HCT116 (cell line): ENCODE measurements at regions not wholly inside any gene's neighbourhood (a gene's known extent, or its start where the extent isn't known, plus 50 kb on each side); places are given as distances from the start of the nearest gene placed in this dataset.

Experiments used
- ATAC-seq: fragments of 200-7000 bp; cut with Tn5 transposase; 2 replicates; pipeline ENCODE4 v1.9.1; 2020; ENCODE audit warnings: mild to moderate bottlenecking, moderate library complexity
- BruUV-seq: library from RNA; stranded (reverse); fragments of 400-500 nt; replicated peaks from 2 replicates; lab custom pipeline; 2021; lab: Mats Ljungman, UMichigan
- CTCF ChIA-PET: fragments of 300-600 bp; sonication (Branson Sonifier 250); formaldehyde crosslinking; loops from one replicate; lab custom pipeline; 2021; ENCODE audit warnings: antibody characterized with exemption; lab: Charles Lee
- POLR2A ChIA-PET: fragments of 300-600, 350-600 bp; sonication (Branson Sonifier 250); formaldehyde crosslinking; loops from one replicate; lab custom pipeline; 2021; ENCODE audit warnings: antibody characterized with exemption; lab: Charles Lee
- RAD21 ChIA-PET, 2 experiments: fragments of 300-600 bp; sonication (Branson Sonifier 250); formaldehyde crosslinking; loops; one replicate each; lab custom pipeline; 2023; ENCODE audit warnings: low total read pairs in 2 of 2; ENCODE audit not compliant: uncharacterized antibody in 2 of 2, unreplicated experiment in 2 of 2, low non-redundant PET in 1 of 2; lab: Charles Lee
- DNase-seq: peaks from one replicate; pipeline ENCODE4 v3.0.0-alpha.2; 2010; ENCODE audit warnings: low read depth, low spot score
- H2AFZ ChIP-seq: fragments of 200-600 bp; shearing (Covaris generic), sonication (generic); 2 replicates; pipeline ENCODE4 v1.6.1; 2017; ENCODE audit warnings: low read depth, mixed run types, mixed read lengths, antibody characterized with exemption, low read length; ENCODE audit not compliant: poor library complexity, severe bottlenecking
- H3K27ac ChIP-seq: 2 replicates; pipeline ENCODE4 v1.5.1; 2012; ENCODE audit warnings: low read depth, low read length
- H3K27me3 ChIP-seq: fragments of 200-600 bp; sonication (generic); 2 replicates; pipeline ENCODE4 v1.6.1; 2016; ENCODE audit warnings: mixed run types, low read length, mixed read lengths; ENCODE audit not compliant: insufficient read depth
- H3K36me3 ChIP-seq, 2 experiments: fragments of 200-500 bp in 1 of 2; fragments of 200-600 bp in 1 of 2; sonication (Bioruptor generic) in 1 of 2; sonication (generic) in 1 of 2; 2 replicates each; pipeline versions ENCODE4 v1.5.1 to v1.6.1; 2014 to 2016; ENCODE audit warnings: low read length in 2 of 2, inconsistent platforms in 1 of 2, mixed read lengths in 1 of 2, mixed run types in 1 of 2; ENCODE audit not compliant: insufficient read depth in 2 of 2, control insufficient read depth in 1 of 2
- H3K4me1 ChIP-seq, 2 experiments: fragments of 200-600 bp in 1 of 2; sonication (generic) in 1 of 2; 2 replicates each; pipeline versions ENCODE4 v1.5.1 to v1.6.1; 2012 to 2017; ENCODE audit warnings: low read length in 2 of 2, inconsistent platforms in 1 of 2, mild to moderate bottlenecking in 1 of 2, mixed read lengths in 1 of 2, mixed run types in 1 of 2, moderate library complexity in 1 of 2; ENCODE audit not compliant: insufficient read depth in 2 of 2, control insufficient read depth in 1 of 2
- H3K4me2 ChIP-seq: fragments of 200-600 bp; sonication (generic); 2 replicates; pipeline ENCODE4 v1.6.1; 2017; ENCODE audit warnings: mixed run types, low read length, mixed read lengths
- H3K4me3 ChIP-seq, 2 experiments: fragments of 200-600 bp in 1 of 2; sonication (generic) in 1 of 2; replicated peaks in 1 of 2; 2 replicates each; pipeline ENCODE4 v1.5.1; 2011 to 2016; ENCODE audit warnings: low read length in 2 of 2, control low read depth in 1 of 2, low read depth in 1 of 2, mild to moderate bottlenecking in 1 of 2, mixed read lengths in 1 of 2, mixed run types in 1 of 2
- H3K79me2 ChIP-seq: fragments of 200-600 bp; sonication (generic); 2 replicates; pipeline ENCODE4 v1.6.1; 2017; ENCODE audit warnings: mild to moderate bottlenecking, mixed run types, low read length, moderate library complexity, mixed read lengths; ENCODE audit not compliant: insufficient read depth
- H3K9ac ChIP-seq: fragments of 200-600 bp; sonication (generic); 2 replicates; pipeline ENCODE4 v1.6.1; 2016; ENCODE audit warnings: low read length, mixed read lengths
- H3K9me2 ChIP-seq: fragments of 200-600 bp; sonication (generic), shearing (Covaris generic); 2 replicates; pipeline ENCODE4 v1.6.1; 2017; ENCODE audit warnings: mixed run types, mild to moderate bottlenecking, moderate library complexity; ENCODE audit not compliant: insufficient read depth
- H3K9me3 ChIP-seq, 2 experiments: fragments of 200-500 bp in 1 of 2; fragments of 200-600 bp in 1 of 2; sonication (Bioruptor generic) in 1 of 2; sonication (generic) in 1 of 2; 2 replicates each; pipeline ENCODE4 v1.6.1; 2014 to 2017; ENCODE audit warnings: low read length in 2 of 2, mixed read lengths in 2 of 2, inconsistent platforms in 1 of 2, low read depth in 1 of 2, mild to moderate bottlenecking in 1 of 2, mixed run types in 1 of 2, moderate library complexity in 1 of 2; ENCODE audit not compliant: control insufficient read depth in 1 of 2, insufficient read depth in 1 of 2
- H4K20me1 ChIP-seq: fragments of 200-600 bp; sonication (generic), shearing (Covaris generic); 2 replicates; pipeline ENCODE4 v1.6.1; 2017; ENCODE audit warnings: mixed run types, mild to moderate bottlenecking, moderate library complexity; ENCODE audit not compliant: insufficient read depth
- CBX3 ChIP-seq: IDR thresholded peaks from 2 replicates; pipeline ENCODE4 v1.6.1; 2012; ENCODE audit warnings: low read depth
- EZH2 ChIP-seq: fragments of 200-600 bp; sonication (generic); IDR thresholded peaks from 2 replicates; pipeline ENCODE4 v1.6.1; 2017; ENCODE audit warnings: antibody characterized with exemption, mixed run types
- POLR2AphosphoS5 ChIP-seq: IDR thresholded peaks from 2 replicates; pipeline ENCODE4 v1.6.1; 2011; ENCODE audit warnings: mild to moderate bottlenecking, low read depth, low read length, moderate library complexity
- SIN3A ChIP-seq: IDR thresholded peaks from 2 replicates; pipeline ENCODE4 v1.6.1; 2012; ENCODE audit warnings: low read depth
- TCF7L2 ChIP-seq: IDR thresholded peaks from 2 replicates; pipeline ENCODE4 v1.7.0; 2011; ENCODE audit warnings: borderline replicate concordance, inconsistent platforms; ENCODE audit not compliant: insufficient read depth, insufficient read length; ENCODE audit errors: extremely low read depth
- ZNF274 ChIP-seq: fragments of 200-500 bp; sonication (Bioruptor generic); IDR thresholded peaks from 2 replicates; pipeline ENCODE4 v1.6.1; 2014; ENCODE audit warnings: mild to moderate bottlenecking, low read depth, low read length, inconsistent platforms
- intact Hi-C: fragments of 100-400 bp; cut with micrococcal nuclease; formaldehyde crosslinking; loops from 2 replicates; pipeline ENCODE4 v1.10.0; 2022
- TF ChIP-seq, protein P1 (sequence below), 3 experiments: fragments of 200-600 bp in 1 of 3; sonication (generic) in 1 of 3; IDR thresholded peaks in 2 of 3; conservative IDR thresholded peaks in 1 of 3; 2 replicates each; pipeline ENCODE4 v1.5.1; 2012 to 2017; ENCODE audit warnings: low read depth in 2 of 3, low read length in 2 of 3, antibody characterized with exemption in 1 of 3, borderline replicate concordance in 1 of 3, control low read depth in 1 of 3, mild to moderate bottlenecking in 1 of 3, mixed read lengths in 1 of 3, mixed run types in 1 of 3, moderate library complexity in 1 of 3; ENCODE audit not compliant: insufficient read depth in 1 of 3

DNA sequence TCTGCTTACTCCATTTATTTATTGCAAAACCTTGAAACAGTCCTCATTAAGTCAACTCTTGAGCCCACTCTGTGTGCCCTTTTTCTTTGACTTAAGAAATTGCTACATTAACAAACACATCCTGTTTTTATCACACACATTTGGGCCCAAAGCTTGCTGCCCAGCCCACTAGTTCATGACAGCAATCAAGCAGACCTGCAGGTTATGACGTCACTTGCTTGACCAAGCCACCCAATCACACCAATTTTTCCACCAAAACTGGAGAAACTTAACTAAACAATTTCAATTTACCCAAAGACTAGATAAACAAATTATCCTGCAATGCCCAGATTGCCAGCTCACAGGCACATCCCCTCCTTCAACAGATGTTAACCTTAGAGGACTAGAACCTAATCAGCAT lies 120.7 kb downstream of the ZNF429 start (continued):
- TF ChIP-seq, protein P1, sequence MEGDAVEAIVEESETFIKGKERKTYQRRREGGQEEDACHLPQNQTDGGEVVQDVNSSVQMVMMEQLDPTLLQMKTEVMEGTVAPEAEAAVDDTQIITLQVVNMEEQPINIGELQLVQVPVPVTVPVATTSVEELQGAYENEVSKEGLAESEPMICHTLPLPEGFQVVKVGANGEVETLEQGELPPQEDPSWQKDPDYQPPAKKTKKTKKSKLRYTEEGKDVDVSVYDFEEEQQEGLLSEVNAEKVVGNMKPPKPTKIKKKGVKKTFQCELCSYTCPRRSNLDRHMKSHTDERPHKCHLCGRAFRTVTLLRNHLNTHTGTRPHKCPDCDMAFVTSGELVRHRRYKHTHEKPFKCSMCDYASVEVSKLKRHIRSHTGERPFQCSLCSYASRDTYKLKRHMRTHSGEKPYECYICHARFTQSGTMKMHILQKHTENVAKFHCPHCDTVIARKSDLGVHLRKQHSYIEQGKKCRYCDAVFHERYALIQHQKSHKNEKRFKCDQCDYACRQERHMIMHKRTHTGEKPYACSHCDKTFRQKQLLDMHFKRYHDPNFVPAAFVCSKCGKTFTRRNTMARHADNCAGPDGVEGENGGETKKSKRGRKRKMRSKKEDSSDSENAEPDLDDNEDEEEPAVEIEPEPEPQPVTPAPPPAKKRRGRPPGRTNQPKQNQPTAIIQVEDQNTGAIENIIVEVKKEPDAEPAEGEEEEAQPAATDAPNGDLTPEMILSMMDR (IDR thresholded peaks at IDR 0.05 in 2 of 3, conservative IDR thresholded peaks at IDR 0.05 in 1 of 3; ENCODE audit: borderline replicate concordance in 1 of 3, insufficient read depth in 1 of 3, low read depth in 2 of 3, low read length in 2 of 3) = no peak

DNA sequence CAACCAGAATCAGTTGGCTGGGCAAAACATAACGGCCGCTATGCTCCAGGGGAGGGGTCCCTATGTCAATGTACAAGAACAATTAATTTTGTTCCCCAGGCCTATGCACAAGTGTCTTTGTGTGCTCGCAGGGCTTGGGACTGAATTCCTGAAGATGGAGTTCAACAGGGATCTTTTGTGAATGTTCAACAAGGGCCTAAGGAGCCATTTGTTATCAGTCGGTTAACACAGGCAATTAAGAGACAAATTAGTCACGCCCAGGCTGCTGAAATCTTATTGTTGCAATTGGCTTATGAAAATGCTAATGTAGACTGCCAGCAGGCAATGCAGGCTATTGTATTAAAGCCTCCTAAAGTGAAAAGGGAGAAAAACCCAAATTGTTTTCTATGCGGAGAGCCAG lies 117.5 kb downstream of the ZNF429 start:
- no peaks in the 10 kb centered on the region for H3K4me1 ChIP-seq
- H3K79me2 ChIP-seq = no peaks in the 10 kb centered on the region
- no peaks in the 10 kb centered on the region for H3K27me3 ChIP-seq
- RAD21 ChIA-PET = no interaction called here
- H3K4me3 ChIP-seq = no peak overlapping the region
- no peaks in the 10 kb centered on the region for H4K20me1 ChIP-seq
- no peak overlapping the region for H3K4me2 ChIP-seq
- no peak overlapping the region for H2AFZ ChIP-seq
- no TSS peak for BruUV-seq
- H3K9ac ChIP-seq = no peak overlapping the region
- no peak overlapping the region for H3K27ac ChIP-seq
- TF ChIP-seq EZH2 (no peak), SIN3A (no peak), TCF7L2 (no peak), CBX3 (no peak), ZNF274 (no peak), POLR2AphosphoS5 (no peak)
- TF ChIP-seq, all 23 proteins: peak for 0
- ChIA-PET CTCF (no interaction called here), POLR2A (no interaction called here)
- H3K9me3 ChIP-seq = peaks cover 0 to 9% of the 10 kb centered on the region in 2 experiments; a peak in 2 of 4 replicates
- intact Hi-C loops = no loop called here
- H3K36me3 ChIP-seq = no peaks in the 10 kb centered on the region
- DNase-seq (no peak), ATAC-seq (no peak)
- H3K9me2 ChIP-seq = no peaks in the 10 kb centered on the region
